NT2/D1 (cell line): ENCODE measurements at regions not wholly inside any gene's neighbourhood (a gene's known extent, or its start where the extent isn't known, plus 50 kb on each side); places are given as distances from the start of the nearest gene placed in this dataset.

ENCODE experiments used
- YY1 ChIP-seq: IDR thresholded peaks from 2 replicates; pipeline ENCODE4 v1.6.1; 2011; ENCODE audit not compliant: insufficient read length, insufficient read depth
- ZNF274 ChIP-seq: IDR thresholded peaks from 2 replicates; pipeline ENCODE4 v1.6.1; 2011; ENCODE audit warnings: mild to moderate bottlenecking, low read depth, low read length

GRCh38 chr2:51335087-51336058 is 303.4 kb upstream of the NRXN1 start:
- TF ChIP-seq ZNF274, result no peak
- no peak for TF ChIP-seq YY1
